ENCODE measurements at regions not wholly inside any gene's neighbourhood (a gene's known extent, or its start where the extent isn't known, plus 50 kb on each side); places are given as distances from the start of the nearest gene placed in this dataset.

GRCh38 chr16:85192238-85193114 is 80.2 kb upstream of the CIBAR2 start (continued):
- TF ChIP-seq ATF4 (CRISPR knock-in tag; IDR thresholded peaks at IDR 0.05) (no peak), KDM1A (CRISPR knock-in tag; IDR thresholded peaks at IDR 0.05) (no peak), EED (CRISPR knock-in tag; IDR thresholded peaks at IDR 0.05) (no peak), RXRA (CRISPR knock-in tag; IDR thresholded peaks at IDR 0.05) (no peak), POGZ (CRISPR knock-in tag; IDR thresholded peaks at IDR 0.05) (no peak), ZNF883 (CRISPR knock-in tag; IDR thresholded peaks at IDR 0.05; ENCODE audit: not compliant biosample characterization) (no peak), TP53 (CRISPR knock-in tag; conservative IDR thresholded peaks at IDR 0.05) (no peak)

DNA sequence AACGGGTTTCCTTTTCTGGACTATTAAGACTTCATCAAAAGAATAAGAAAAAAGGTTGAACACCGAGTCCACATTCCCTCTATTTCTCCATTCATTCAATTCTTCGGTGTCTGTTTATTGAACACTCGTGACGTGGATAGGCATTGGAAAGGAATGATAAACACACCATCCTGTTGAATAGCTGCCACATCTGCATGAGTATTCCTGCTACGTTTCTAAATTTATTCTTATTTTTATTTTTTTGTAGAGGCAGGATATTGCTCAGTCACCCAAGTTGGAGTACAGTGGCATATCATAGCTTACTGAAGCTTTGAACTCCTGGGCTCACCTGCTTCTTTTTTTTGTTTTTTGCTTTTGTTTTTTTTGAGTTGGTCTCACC is 80.8 kb upstream of the CIBAR2 start:
- in situ Hi-C loops (cut with HindIII; ENCODE audit: extremely low pct_ligation_motif_present, low pct_unique_long_range_greater_than_20kb), result no loop called here
- FAIRE-seq (no peak), ATAC-seq (no peak), DNase-seq (ENCODE audit: low spot score) (no peak)
- no peak overlapping the region for H2AFZ ChIP-seq (ENCODE audit: low read length)
- H3K36me3 ChIP-seq (replicated peaks in 1 of 2; ENCODE audit: control insufficient read depth in 1 of 2, insufficient read depth in 2 of 2, low read length in 2 of 2), result no peaks in the 10 kb centered on the region
- no TSS peak for BruUV-seq (replicated peaks)
- ChIA-PET POLR2A (no interaction called here), CTCF (ENCODE audit: low intra/inter-chr PET ratio, low total read pairs) (no interaction called here)
- no peaks in the 10 kb centered on the region for H3K9me3 ChIP-seq (ENCODE audit: low read length)
- no peak overlapping the region for H3K27ac ChIP-seq (ENCODE audit: extremely low read length, insufficient read depth, low read length)
- intact Hi-C loops (cut with micrococcal nuclease; ENCODE audit: unreplicated experiment), result no loop called here
- H3K4me1 ChIP-seq (ENCODE audit: insufficient read depth, low read length), result peaks cover 50% of the 10 kb centered on the region
- H3K27me3 ChIP-seq (ENCODE audit: control insufficient read depth in 1 of 2, insufficient read depth in 2 of 2, low read length in 2 of 2), result no peaks in the 10 kb centered on the region
- H3K4me3 ChIP-seq (replicated peaks in 1 of 3; ENCODE audit: insufficient read depth in 1 of 3, low read depth in 2 of 3, low read length in 3 of 3), result no peak overlapping the region
- H3K4me2 ChIP-seq (ENCODE audit: low read depth, low read length), result no peak overlapping the region
- no peaks in the 10 kb centered on the region for H4K20me1 ChIP-seq (ENCODE audit: insufficient read depth, low read length)
- 75% methylated on average over 6 of the region's 6 CpGs for WGBS (ENCODE audit: low lambda C conversion rate)
- no peak overlapping the region for H3K9ac ChIP-seq (ENCODE audit: insufficient read depth, low read depth, low read length)
- no peaks in the 10 kb centered on the region for H3K79me2 ChIP-seq (ENCODE audit: insufficient read depth, low read length)
- TF ChIP-seq, protein P1, sequence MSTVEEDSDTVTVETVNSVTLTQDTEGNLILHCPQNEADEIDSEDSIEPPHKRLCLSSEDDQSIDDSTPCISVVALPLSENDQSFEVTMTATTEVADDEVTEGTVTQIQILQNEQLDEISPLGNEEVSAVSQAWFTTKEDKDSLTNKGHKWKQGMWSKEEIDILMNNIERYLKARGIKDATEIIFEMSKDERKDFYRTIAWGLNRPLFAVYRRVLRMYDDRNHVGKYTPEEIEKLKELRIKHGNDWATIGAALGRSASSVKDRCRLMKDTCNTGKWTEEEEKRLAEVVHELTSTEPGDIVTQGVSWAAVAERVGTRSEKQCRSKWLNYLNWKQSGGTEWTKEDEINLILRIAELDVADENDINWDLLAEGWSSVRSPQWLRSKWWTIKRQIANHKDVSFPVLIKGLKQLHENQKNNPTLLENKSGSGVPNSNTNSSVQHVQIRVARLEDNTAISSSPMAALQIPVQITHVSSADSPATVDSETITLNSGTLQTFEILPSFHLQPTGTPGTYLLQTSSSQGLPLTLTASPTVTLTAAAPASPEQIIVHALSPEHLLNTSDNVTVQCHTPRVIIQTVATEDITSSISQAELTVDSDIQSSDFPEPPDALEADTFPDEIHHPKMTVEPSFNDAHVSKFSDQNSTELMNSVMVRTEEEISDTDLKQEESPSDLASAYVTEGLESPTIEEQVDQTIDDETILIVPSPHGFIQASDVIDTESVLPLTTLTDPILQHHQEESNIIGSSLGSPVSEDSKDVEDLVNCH (CRISPR knock-in tag; IDR thresholded peaks at IDR 0.05), result no peak
- TF ChIP-seq IKZF4 (CRISPR knock-in tag; IDR thresholded peaks at IDR 0.05; ENCODE audit: borderline replicate concordance, low read depth, not compliant biosample characterization), result no peak
- TF ChIP-seq GMEB1 (CRISPR knock-in tag; IDR thresholded peaks at IDR 0.05; ENCODE audit: borderline replicate concordance), result no peak
- no peak for TF ChIP-seq MTA1 (CRISPR knock-in tag; IDR thresholded peaks at IDR 0.05; ENCODE audit: borderline replicate concordance)
- TF ChIP-seq HIC2 (CRISPR knock-in tag; IDR thresholded peaks at IDR 0.05; ENCODE audit: low read depth), result no peak
- TF ChIP-seq TSC22D2 (CRISPR knock-in tag; IDR thresholded peaks at IDR 0.05; ENCODE audit: borderline replicate concordance), result no peak
